Activated CD4-positive, alpha-beta T cell treated with anti-CD3 and anti-CD28 coated beads, Interleukin-10, Interleukin-2, amounts not matched to agents 100 ng/mL and 50 ng/mL, durations not matched to agents 16 hours and 8 hours (primary cell): ENCODE measurements at regions not wholly inside any gene's neighbourhood (a gene's known extent, or its start where the extent isn't known, plus 50 kb on each side); places are given as distances from the start of the nearest gene placed in this dataset.

Experiments used
- DNase-seq: peaks from one replicate; pipeline ENCODE4 v3.0.0-alpha.2; 2020

- peak; percentile 76 for DNase-seq
Observed at GRCh38 chr1:200354243-200354642, 55.6 kb downstream of the ZNF281 start.

GRCh38 chr1:200353232-200353631 lies 56.6 kb downstream of the ZNF281 start:
- DNase-seq: no peak

- DNase-seq: peak; percentile 37
Observed at GRCh38 chr1:200351826-200352549, 57.8 kb downstream of the ZNF281 start.

- DNase-seq: no peak
Observed at GRCh38 chr1:200351425-200351824, 58.4 kb downstream of the ZNF281 start.

GRCh38 chr1:200346700-200347099 lies 63.1 kb downstream of the ZNF281 start:
- no peak for DNase-seq

GRCh38 chr1:200345520-200345919 lies 64.3 kb downstream of the ZNF281 start:
- no peak for DNase-seq

GRCh38 chr1:200343874-200344273 lies 66.0 kb downstream of the ZNF281 start:
- no peak for DNase-seq

GRCh38 chr1:200342511-200343311 lies 67.1 kb downstream of the ZNF281 start:
- DNase-seq: no peak

- no peak for DNase-seq
Observed at GRCh38 chr1:200338451-200338850, 71.4 kb downstream of the ZNF281 start.

GRCh38 chr1:200337831-200338230 lies 72.0 kb downstream of the ZNF281 start:
- DNase-seq: no peak

- DNase-seq: no peak
Observed at GRCh38 chr1:200337410-200337809, 72.4 kb downstream of the ZNF281 start.

- no peak for DNase-seq
Observed at GRCh38 chr1:200336901-200337391, 72.9 kb downstream of the ZNF281 start.

- no peak for DNase-seq
Observed at GRCh38 chr1:200336101-200336845, 73.6 kb downstream of the ZNF281 start.

GRCh38 chr1:200334661-200335256 lies 75.1 kb downstream of the ZNF281 start:
- DNase-seq: no peak

- DNase-seq: no peak
Observed at GRCh38 chr1:200333329-200333728, 76.5 kb downstream of the ZNF281 start.

- no peak for DNase-seq
Observed at GRCh38 chr1:200332716-200333115, 77.1 kb downstream of the ZNF281 start.

GRCh38 chr1:200330741-200331428 lies 79.0 kb downstream of the ZNF281 start:
- DNase-seq: no peak

- no peak for DNase-seq
Observed at GRCh38 chr1:200329208-200329882, 80.5 kb downstream of the ZNF281 start.

GRCh38 chr1:200328379-200328778 lies 81.5 kb downstream of the ZNF281 start:
- DNase-seq: no peak

- no peak for DNase-seq
Observed at GRCh38 chr1:200323856-200324400, 85.9 kb downstream of the ZNF281 start.

GRCh38 chr1:200319148-200319547 lies 90.7 kb downstream of the ZNF281 start:
- no peak for DNase-seq
